Testis (tissue), 2 donors: ENCODE measurements at regions not wholly inside any gene's neighbourhood (a gene's known extent, or its start where the extent isn't known, plus 50 kb on each side); places are given as distances from the start of the nearest gene placed in this dataset.

Experiments
- DNase-seq: peaks from one replicate; pipeline ENCODE4 v3.0.0-alpha.2; 2019
- H3K27ac ChIP-seq, 2 donors: fragments of 200-600 bp; sonication (generic); one replicate each; pipeline ENCODE4 v1.5.1; 2019
- H3K27me3 ChIP-seq: fragments of 200-600 bp; sonication (generic); one replicate; pipeline ENCODE4 v1.5.1; 2019
- H3K36me3 ChIP-seq: fragments of 200-600 bp; sonication (generic); one replicate; pipeline ENCODE4 v1.5.1; 2017; ENCODE audit warnings: low read depth; ENCODE audit errors: missing control alignments
- H3K4me1 ChIP-seq: fragments of 200-600 bp; sonication (generic); one replicate; pipeline ENCODE4 v1.5.1; 2019
- H3K4me3 ChIP-seq, 2 donors: fragments of 200-600 bp; sonication (generic); one replicate each; pipeline ENCODE4 v1.5.1; 2017 to 2019
- H3K9me3 ChIP-seq: fragments of 200-600 bp; sonication (generic); one replicate; pipeline ENCODE4 v1.5.1; 2017
- POLR2A ChIP-seq: fragments of 450-650 bp; IDR thresholded peaks from one replicate; pipeline ENCODE4 v1.6.1; 2017; ENCODE audit warnings: antibody characterized with exemption, mild to moderate bottlenecking, moderate library complexity
- WGBS, 2 donors: methylation state at CpG; one replicate each; pipeline ENCODE4 v1.1.5; 2018; 5-methylcytosine and 5-hydroxymethylcytosine counted together
- intact Hi-C: fragments of 100-400 bp; cut with DNase I; formaldehyde crosslinking; loops from one replicate; pipeline ENCODE4 v1.15.1; 2023; ENCODE audit warnings: low total_unique reads
- TF ChIP-seq, protein P1 (sequence below), 3 experiments: fragments of 450-650 bp in 2 of 3; fragments of 200-600 bp in 1 of 3; sonication (generic) in 1 of 3; IDR thresholded peaks; one replicate each; pipeline ENCODE4 v1.5.1; 2016 to 2019; ENCODE audit warnings: antibody characterized with exemption in 3 of 3, mild to moderate bottlenecking in 2 of 3, moderate library complexity in 1 of 3

DNA sequence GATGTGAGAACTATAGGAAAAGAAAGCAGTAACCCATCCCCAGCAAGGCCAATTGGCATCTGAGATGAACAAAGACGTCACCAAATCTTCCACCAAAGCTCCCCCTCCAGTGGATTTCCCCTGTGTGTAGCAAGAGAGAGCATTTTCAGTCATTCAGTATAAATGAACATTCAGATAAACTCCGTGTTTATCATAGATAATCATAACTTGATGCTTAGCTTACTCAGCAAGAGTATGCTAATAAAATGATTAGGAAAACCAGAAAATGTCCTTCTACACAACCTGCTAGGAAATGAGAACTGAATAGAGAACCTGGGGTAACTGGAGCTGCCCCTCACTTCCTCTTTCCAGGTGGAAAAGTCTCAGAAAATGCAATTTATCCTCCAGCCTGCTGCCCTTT is 198.0 kb upstream of the CCDC150 start:
- H3K4me1 ChIP-seq, result no peaks in the 10 kb centered on the region
- H3K4me3 ChIP-seq, result no peak overlapping the region
- no peaks in the 10 kb centered on the region for H3K27me3 ChIP-seq
- no peak overlapping the region for H3K27ac ChIP-seq
- intact Hi-C loops, result no loop called here
- 66 to 82% methylated on average over 2 of the region's 2 CpGs for WGBS, 2 donors
- no peak for DNase-seq
- TF ChIP-seq POLR2A, result no peak
- TF ChIP-seq, protein P1, sequence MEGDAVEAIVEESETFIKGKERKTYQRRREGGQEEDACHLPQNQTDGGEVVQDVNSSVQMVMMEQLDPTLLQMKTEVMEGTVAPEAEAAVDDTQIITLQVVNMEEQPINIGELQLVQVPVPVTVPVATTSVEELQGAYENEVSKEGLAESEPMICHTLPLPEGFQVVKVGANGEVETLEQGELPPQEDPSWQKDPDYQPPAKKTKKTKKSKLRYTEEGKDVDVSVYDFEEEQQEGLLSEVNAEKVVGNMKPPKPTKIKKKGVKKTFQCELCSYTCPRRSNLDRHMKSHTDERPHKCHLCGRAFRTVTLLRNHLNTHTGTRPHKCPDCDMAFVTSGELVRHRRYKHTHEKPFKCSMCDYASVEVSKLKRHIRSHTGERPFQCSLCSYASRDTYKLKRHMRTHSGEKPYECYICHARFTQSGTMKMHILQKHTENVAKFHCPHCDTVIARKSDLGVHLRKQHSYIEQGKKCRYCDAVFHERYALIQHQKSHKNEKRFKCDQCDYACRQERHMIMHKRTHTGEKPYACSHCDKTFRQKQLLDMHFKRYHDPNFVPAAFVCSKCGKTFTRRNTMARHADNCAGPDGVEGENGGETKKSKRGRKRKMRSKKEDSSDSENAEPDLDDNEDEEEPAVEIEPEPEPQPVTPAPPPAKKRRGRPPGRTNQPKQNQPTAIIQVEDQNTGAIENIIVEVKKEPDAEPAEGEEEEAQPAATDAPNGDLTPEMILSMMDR (IDR thresholded peaks at IDR 0.05), result no peak
- H3K9me3 ChIP-seq, result no peaks in the 10 kb centered on the region
- H3K36me3 ChIP-seq, result no peaks in the 10 kb centered on the region

DNA sequence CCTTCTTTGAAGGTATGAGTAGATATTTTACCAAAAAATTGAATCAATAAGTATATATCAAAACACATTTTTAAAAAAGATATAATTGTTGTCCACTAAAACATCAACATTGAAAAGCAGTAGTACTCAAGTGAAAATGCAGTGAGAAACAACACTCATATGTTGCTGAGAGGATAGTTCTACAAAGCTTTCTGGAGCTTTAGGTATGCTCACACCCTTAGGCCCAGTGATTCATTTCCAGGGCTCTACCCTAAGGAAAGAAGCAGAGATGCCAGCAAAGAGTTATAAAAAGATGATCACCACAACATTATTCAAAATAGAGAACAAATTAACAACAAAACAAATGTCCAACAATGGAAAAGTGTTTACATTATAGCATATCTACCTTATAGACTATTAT is 197.3 kb upstream of the CCDC150 start:
- no peak for TF ChIP-seq POLR2A
- TF ChIP-seq, protein P1 (IDR thresholded peaks at IDR 0.05), result no peak
- Histone ChIP-seq H3K36me3 (no peaks in the 10 kb centered on the region), H3K4me1 (no peaks in the 10 kb centered on the region), H3K27me3 (no peaks in the 10 kb centered on the region), H3K27ac (no peak overlapping the region), H3K9me3 (no peaks in the 10 kb centered on the region), H3K4me3 (no peak overlapping the region)
- intact Hi-C loops, result no loop called here
- DNase-seq, result no peak

DNA sequence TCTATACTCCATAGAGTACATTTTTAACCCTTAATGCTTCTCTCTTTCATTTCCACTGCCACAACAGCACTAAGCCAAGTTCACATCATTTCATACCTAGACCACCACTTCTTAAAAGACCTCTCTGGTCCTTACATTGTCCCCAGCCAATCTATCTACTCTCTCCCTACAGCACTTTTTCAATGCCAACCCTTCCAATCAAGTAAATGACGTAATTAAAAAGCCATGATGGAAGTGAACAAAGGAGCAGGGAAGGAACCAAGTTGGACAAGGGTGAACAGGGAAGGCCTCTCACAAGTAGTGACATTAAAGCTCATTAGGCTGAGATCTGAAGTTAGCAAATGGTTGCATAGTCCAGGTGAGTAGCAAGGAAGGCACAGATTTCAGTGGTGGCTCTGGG is 195.1 kb upstream of the CCDC150 start:
- Histone ChIP-seq H3K36me3 (no peaks in the 10 kb centered on the region), H3K4me3 (peak overlapping the region in 1 of 2 donors; percentile 9), H3K4me1 (no peaks in the 10 kb centered on the region), H3K27ac (no peak overlapping the region), H3K27me3 (no peaks in the 10 kb centered on the region), H3K9me3 (no peaks in the 10 kb centered on the region)
- no peak for DNase-seq
- intact Hi-C loops, result no loop called here
- no peak for TF ChIP-seq POLR2A
- TF ChIP-seq, protein P1 (IDR thresholded peaks at IDR 0.05), result no peak
- 90% methylated on average over 1 of the region's 1 CpG for WGBS, 2 donors

DNA sequence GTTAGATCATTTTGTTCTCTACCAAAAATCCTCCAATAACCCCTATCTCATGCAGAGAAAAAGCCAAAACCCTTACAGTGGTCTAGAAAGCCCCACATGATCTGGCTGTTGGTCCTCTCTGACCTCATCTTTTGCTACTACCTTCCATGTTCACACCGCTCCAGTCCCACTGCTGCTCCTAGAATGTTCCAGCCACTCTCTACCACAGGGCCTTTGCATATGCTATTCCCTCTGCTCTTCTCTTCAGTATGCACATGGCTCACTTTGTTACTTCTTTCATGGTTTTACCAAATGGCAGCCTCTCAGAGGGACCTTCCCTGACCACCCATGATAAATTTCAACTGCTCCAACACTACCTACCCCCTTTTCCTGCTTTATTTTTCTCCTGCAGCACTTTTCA is 193.5 kb upstream of the CCDC150 start:
- WGBS, 2 donors, result 97 to 100% methylated on average over 1 of the region's 1 CpG
- intact Hi-C loops, result no loop called here
- Histone ChIP-seq H3K36me3 (no peaks in the 10 kb centered on the region), H3K4me1 (no peaks in the 10 kb centered on the region), H3K27ac (no peak overlapping the region), H3K27me3 (no peaks in the 10 kb centered on the region), H3K4me3 (no peak overlapping the region), H3K9me3 (no peaks in the 10 kb centered on the region)
- no peak for DNase-seq
- no peak for TF ChIP-seq POLR2A
- TF ChIP-seq, protein P1 (IDR thresholded peaks at IDR 0.05), result no peak

DNA sequence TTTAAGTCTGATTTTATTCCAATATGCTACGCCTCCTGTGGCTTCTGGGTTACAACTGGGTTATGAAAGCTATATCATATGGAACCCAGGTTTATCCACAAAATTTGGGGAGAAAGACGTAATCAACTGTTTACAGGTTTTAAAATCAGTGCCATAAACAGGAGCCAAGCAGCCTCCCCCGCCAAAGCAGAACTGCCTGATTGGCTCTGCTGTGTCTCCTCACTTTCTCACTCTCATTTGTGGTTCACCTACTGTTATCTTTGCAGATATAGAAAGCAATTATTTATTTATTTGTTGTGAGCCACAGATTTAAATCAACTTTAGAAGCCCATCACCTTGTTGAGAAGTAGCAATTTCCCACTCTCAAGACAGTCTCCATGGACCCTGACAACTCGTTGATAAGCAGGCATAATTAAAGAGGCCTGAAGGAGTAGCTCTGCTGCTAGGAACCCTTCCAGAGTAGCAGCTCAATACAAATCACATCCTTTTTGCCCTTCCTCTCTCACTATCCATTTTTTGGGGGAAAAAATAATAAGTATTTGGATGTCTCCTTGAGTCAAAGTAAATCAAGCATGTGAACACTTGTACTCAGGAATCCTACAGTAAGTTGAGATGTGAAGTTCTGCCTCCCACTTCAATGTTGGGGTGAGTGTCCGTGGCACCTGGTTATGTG is 191.0 kb upstream of the CCDC150 start:
- WGBS, 2 donors, result 80 to 90% methylated on average over 5 of the region's 5 CpGs
- no peak for TF ChIP-seq POLR2A
- TF ChIP-seq, protein P1 (IDR thresholded peaks at IDR 0.05), result no peak
- no peak for DNase-seq
- Histone ChIP-seq H3K27ac (no peak overlapping the region), H3K27me3 (no peaks in the 10 kb centered on the region), H3K4me3 (no peak overlapping the region), H3K4me1 (no peaks in the 10 kb centered on the region), H3K9me3 (no peaks in the 10 kb centered on the region), H3K36me3 (no peaks in the 10 kb centered on the region)
- intact Hi-C loops, result no loop called here
